ENCODE measurements at regions not wholly inside any gene's neighbourhood (a gene's known extent, or its start where the extent isn't known, plus 50 kb on each side); places are given as distances from the start of the nearest gene placed in this dataset.

GRCh38 chrX:149073479-149073878 is 431.6 kb downstream of the IDS start:
- no peak overlapping the region for H3K4me3 ChIP-seq (ENCODE audit: low read length)
- DNase-seq (ENCODE audit: low read depth) = no peak
- no peak for TF ChIP-seq CTCF (conservative IDR thresholded peaks at IDR 0.05; ENCODE audit: low read depth, low read length)

- TF ChIP-seq CTCF (conservative IDR thresholded peaks at IDR 0.05; ENCODE audit: low read depth, low read length) = no peak
- no peak overlapping the region for H3K4me3 ChIP-seq (ENCODE audit: low read length)
- DNase-seq (ENCODE audit: low read depth) = no peak
These were observed 435.2 kb downstream of the IDS start for GRCh38 chrX:149069899-149070298.

- H3K4me3 ChIP-seq (ENCODE audit: low read length) = no peak overlapping the region
- no peak for TF ChIP-seq CTCF (conservative IDR thresholded peaks at IDR 0.05; ENCODE audit: low read depth, low read length)
- DNase-seq (ENCODE audit: low read depth) = no peak
These were observed 444.2 kb downstream of the IDS start for GRCh38 chrX:149060921-149061320.
